Ascending aorta (tissue), 2 donors: ENCODE measurements at regions not wholly inside any gene's neighbourhood (a gene's known extent, or its start where the extent isn't known, plus 50 kb on each side); places are given as distances from the start of the nearest gene placed in this dataset.

Experiments
- DNase-seq, 2 donors: peaks; one replicate each; pipeline ENCODE4 v3.0.0-alpha.2; 2019; ENCODE audit warnings: low spot score in 2 of 2
- H3K27ac ChIP-seq, 2 donors: fragments of 200-600 bp; sonication (generic); one replicate each; pipeline ENCODE4 v1.5.1; 2016 to 2017; ENCODE audit warnings: mild to moderate bottlenecking in 1 of 2
- H3K27me3 ChIP-seq: fragments of 200-600 bp; sonication (generic); one replicate; pipeline ENCODE4 v1.5.1; 2017
- H3K36me3 ChIP-seq, 2 donors: fragments of 200-600 bp; sonication (generic); one replicate each; pipeline ENCODE4 v1.5.1; 2016
- H3K4me1 ChIP-seq, 2 donors: fragments of 200-600 bp; sonication (generic); one replicate each; pipeline ENCODE4 v1.5.1; 2016 to 2017; ENCODE audit warnings: mild to moderate bottlenecking in 1 of 2
- H3K4me3 ChIP-seq, 2 donors: fragments of 200-600 bp; sonication (generic); one replicate each; pipeline ENCODE4 v1.5.1; 2016 to 2017; ENCODE audit warnings: mild to moderate bottlenecking in 1 of 2
- H3K9me3 ChIP-seq, 2 donors: fragments of 200-600 bp; sonication (generic); one replicate each; pipeline ENCODE4 v1.5.1; 2016
- CTCF ChIP-seq, 3 experiments: fragments of 200-600 bp in 2 of 3; fragments of 450-650 bp in 1 of 3; sonication (generic) in 2 of 3; IDR thresholded peaks; one replicate each; pipeline ENCODE4 v1.5.1; 2016 to 2019; ENCODE audit warnings: antibody characterized with exemption in 3 of 3, mild to moderate bottlenecking in 1 of 3, moderate library complexity in 1 of 3
- intact Hi-C: fragments of 100-400 bp; cut with DNase I; formaldehyde crosslinking; loops from one replicate; pipeline ENCODE4 v1.15.1; 2023

GRCh38 chr12:39047539-39048262 lies 142.3 kb upstream of the CPNE8 start:
- H3K36me3 ChIP-seq: no peaks in the 10 kb centered on the region
- no peak for TF ChIP-seq CTCF (IDR thresholded peaks at IDR 0.05)
- DNase-seq: no peak
- H3K4me1 ChIP-seq: no peaks in the 10 kb centered on the region
- no peak overlapping the region for H3K27ac ChIP-seq
- intact Hi-C loops: no loop called here
- H3K9me3 ChIP-seq: no peaks in the 10 kb centered on the region
- no peaks in the 10 kb centered on the region for H3K27me3 ChIP-seq
- no peak overlapping the region for H3K4me3 ChIP-seq

- no peaks in the 10 kb centered on the region for H3K27me3 ChIP-seq
- no peaks in the 10 kb centered on the region for H3K9me3 ChIP-seq
- DNase-seq: no peak
- no peaks in the 10 kb centered on the region for H3K4me1 ChIP-seq
- H3K27ac ChIP-seq: no peak overlapping the region
- intact Hi-C loops: no loop called here
- H3K36me3 ChIP-seq: no peaks in the 10 kb centered on the region
- no peak for TF ChIP-seq CTCF (IDR thresholded peaks at IDR 0.05)
- no peak overlapping the region for H3K4me3 ChIP-seq
Measured at GRCh38 chr12:39044754-39045153, 139.4 kb upstream of the CPNE8 start.

- no peak overlapping the region for H3K4me3 ChIP-seq
- H3K36me3 ChIP-seq: no peaks in the 10 kb centered on the region
- intact Hi-C loops: no loop called here
- no peaks in the 10 kb centered on the region for H3K9me3 ChIP-seq
- no peaks in the 10 kb centered on the region for H3K4me1 ChIP-seq
- no peak for TF ChIP-seq CTCF (IDR thresholded peaks at IDR 0.05)
- H3K27ac ChIP-seq: no peak overlapping the region
- no peak for DNase-seq
- H3K27me3 ChIP-seq: no peaks in the 10 kb centered on the region
Measured at GRCh38 chr12:39043424-39043822, 138.0 kb upstream of the CPNE8 start.

GRCh38 chr12:39040275-39040674 lies 134.9 kb upstream of the CPNE8 start:
- Histone ChIP-seq H3K4me1 (no peaks in the 10 kb centered on the region), H3K27ac (no peak overlapping the region), H3K4me3 (no peak overlapping the region), H3K36me3 (no peaks in the 10 kb centered on the region), H3K27me3 (no peaks in the 10 kb centered on the region), H3K9me3 (no peaks in the 10 kb centered on the region)
- no peak for TF ChIP-seq CTCF (IDR thresholded peaks at IDR 0.05)
- no peak for DNase-seq
- intact Hi-C loops: no loop called here

- Histone ChIP-seq H3K4me3 (no peak overlapping the region), H3K9me3 (no peaks in the 10 kb centered on the region), H3K27ac (no peak overlapping the region), H3K4me1 (no peaks in the 10 kb centered on the region), H3K36me3 (no peaks in the 10 kb centered on the region), H3K27me3 (no peaks in the 10 kb centered on the region)
- intact Hi-C loops: no loop called here
- TF ChIP-seq CTCF (IDR thresholded peaks at IDR 0.05): no peak
- DNase-seq: no peak
Measured at GRCh38 chr12:39037115-39037514, 131.7 kb upstream of the CPNE8 start.

GRCh38 chr12:39036105-39036504 lies 130.7 kb upstream of the CPNE8 start:
- no peaks in the 10 kb centered on the region for H3K36me3 ChIP-seq
- H3K9me3 ChIP-seq: no peaks in the 10 kb centered on the region
- H3K4me1 ChIP-seq: no peaks in the 10 kb centered on the region
- H3K4me3 ChIP-seq: no peak overlapping the region
- no peaks in the 10 kb centered on the region for H3K27me3 ChIP-seq
- intact Hi-C loops: no loop called here
- no peak for TF ChIP-seq CTCF (IDR thresholded peaks at IDR 0.05)
- no peak for DNase-seq
- H3K27ac ChIP-seq: no peak overlapping the region
